ENCODE measurements at regions not wholly inside any gene's neighbourhood (a gene's known extent, or its start where the extent isn't known, plus 50 kb on each side); places are given as distances from the start of the nearest gene placed in this dataset.

DNA sequence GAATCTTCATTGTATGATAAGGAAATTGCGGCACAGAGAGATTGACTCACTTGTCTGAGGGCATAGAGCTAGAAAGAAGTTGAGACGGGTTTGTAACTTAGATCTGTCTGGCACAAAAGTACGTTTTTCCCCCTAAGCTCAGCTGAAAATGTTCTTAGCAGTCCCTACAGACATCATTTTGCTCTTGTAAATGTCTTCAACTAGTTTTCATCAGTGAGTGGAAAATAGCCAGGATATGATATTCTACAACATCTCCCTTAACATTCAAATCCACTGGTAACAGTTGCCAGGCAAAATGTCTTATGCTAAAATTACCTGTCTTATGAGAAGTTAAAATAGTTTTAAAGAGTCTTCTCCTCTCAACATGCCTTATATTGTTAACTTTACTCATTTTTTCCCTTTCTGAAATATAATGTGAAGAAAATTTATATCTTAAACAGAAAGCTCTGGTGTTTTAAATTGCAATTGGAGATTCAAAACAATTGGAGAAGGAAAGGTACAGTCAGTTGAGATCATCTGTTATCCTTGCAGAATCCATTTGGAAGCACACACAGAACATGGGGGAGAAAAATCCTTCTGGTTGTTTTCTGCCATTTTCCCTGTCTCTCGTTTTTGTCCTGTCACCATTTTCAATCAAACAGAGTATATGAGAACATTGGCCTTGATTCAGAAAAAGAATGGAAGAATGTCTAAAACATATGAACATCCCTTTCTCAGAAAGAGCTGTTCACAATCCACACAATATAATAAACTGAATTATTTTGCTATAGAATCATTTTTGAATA is 255.0 kb downstream of the TRIB2 start:
- TF ChIP-seq, protein P1, sequence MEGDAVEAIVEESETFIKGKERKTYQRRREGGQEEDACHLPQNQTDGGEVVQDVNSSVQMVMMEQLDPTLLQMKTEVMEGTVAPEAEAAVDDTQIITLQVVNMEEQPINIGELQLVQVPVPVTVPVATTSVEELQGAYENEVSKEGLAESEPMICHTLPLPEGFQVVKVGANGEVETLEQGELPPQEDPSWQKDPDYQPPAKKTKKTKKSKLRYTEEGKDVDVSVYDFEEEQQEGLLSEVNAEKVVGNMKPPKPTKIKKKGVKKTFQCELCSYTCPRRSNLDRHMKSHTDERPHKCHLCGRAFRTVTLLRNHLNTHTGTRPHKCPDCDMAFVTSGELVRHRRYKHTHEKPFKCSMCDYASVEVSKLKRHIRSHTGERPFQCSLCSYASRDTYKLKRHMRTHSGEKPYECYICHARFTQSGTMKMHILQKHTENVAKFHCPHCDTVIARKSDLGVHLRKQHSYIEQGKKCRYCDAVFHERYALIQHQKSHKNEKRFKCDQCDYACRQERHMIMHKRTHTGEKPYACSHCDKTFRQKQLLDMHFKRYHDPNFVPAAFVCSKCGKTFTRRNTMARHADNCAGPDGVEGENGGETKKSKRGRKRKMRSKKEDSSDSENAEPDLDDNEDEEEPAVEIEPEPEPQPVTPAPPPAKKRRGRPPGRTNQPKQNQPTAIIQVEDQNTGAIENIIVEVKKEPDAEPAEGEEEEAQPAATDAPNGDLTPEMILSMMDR (IDR thresholded peaks at IDR 0.05; ENCODE audit: insufficient read depth, low read length, poor library complexity, severe bottlenecking): no peak
- TF ChIP-seq EZH2phosphoT487 (conservative IDR thresholded peaks at IDR 0.05; ENCODE audit: low read length): no peak
